M059J (cell line): ENCODE measurements at regions not wholly inside any gene's neighbourhood (a gene's known extent, or its start where the extent isn't known, plus 50 kb on each side); places are given as distances from the start of the nearest gene placed in this dataset.
"Not testable (repeated sequence)": the region's sequence is repeated elsewhere in the genome, so short reads cannot be mapped to it uniquely, and the experiment has no call there.

Source experiments
- DNase-seq: peaks from one replicate; pipeline ENCODE4 v3.0.0-alpha.2; 2012; ENCODE audit warnings: low read depth

- peak; percentile 71 for DNase-seq
Measured at GRCh38 chr2:192669505-192670091, 474.9 kb upstream of the TMEFF2 start.

DNA sequence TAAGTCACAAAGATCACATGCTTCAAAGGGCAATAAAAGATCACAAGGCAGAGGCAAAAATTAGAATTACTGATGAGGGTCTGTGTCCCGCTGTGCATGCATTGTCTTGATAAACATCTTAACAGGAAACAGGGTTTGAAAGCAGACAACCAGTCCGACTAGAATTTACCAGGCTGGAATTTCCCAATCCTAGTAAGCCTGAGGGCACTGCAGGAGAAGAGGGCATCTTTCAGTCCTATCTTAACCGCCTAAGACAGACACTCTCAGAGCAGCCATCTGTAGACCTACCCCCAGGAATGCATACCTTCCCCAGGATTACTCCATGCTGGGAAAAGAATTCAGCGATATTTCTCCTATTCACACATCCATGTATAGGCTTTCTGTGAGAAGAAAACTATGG, 465.8 kb upstream of the TMEFF2 start:
- DNase-seq, result not testable (repeated sequence)

DNA sequence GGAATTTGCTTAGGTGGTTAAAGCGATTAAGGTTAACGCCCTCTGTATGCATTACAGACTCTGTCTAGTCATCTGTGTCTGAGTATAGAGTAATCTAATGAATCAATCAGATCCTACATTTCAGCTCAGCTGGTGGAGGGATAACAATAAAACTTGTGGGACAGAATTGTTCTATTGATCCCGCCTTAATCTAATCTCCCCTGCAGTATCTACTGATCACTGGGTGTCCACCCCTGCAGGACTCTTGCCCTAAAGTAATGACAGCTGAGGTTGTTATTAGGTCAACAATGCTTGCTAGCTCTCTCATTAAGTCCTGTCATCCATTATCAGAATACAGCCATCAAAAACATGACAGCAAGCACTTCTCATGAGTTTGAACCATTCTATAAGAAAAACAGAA, 462.6 kb upstream of the TMEFF2 start:
- DNase-seq, result no peak

DNA sequence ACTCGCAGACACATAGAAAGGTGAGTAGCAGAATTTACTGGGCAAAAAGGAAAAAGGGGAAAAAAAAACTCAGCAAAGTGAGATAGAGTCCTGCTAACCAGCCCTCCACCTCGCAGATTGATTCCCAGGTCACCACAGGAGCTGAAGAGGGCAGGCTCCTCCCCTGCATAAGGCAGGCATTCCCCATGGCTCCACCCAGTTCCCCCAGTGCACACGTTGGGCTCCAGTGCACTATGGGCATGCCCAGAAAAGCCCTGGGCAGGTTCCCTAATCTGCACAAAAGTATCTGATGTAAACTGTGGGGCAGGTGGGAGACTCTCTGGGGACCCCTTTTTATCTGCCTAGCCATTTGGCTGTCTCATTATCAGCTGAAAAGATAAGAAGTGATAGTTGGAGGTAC, 461.2 kb upstream of the TMEFF2 start:
- no peak for DNase-seq

- no peak for DNase-seq
Measured at GRCh38 chr2:192645811-192646598, 451.3 kb upstream of the TMEFF2 start.

DNA sequence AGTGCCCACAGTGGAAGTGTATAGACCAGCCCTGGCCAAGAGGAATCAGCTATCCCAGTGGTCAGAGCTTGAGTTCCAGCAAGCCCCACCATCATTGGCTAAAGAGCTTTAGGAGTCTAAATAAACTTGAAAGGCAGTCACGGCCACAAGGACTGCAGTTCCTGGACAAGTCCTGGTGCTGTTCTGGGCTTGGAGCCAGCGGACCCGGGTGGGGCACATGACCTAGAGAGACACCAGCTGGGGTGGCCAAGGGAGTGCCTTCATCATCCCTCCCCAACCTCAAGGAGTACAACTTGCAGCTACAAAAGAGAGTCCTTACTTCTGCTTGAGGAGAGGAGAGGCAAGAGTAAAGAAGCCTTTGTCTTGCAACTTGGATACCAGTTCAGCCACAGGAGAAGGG, 439.8 kb upstream of the TMEFF2 start:
- no peak for DNase-seq

DNA sequence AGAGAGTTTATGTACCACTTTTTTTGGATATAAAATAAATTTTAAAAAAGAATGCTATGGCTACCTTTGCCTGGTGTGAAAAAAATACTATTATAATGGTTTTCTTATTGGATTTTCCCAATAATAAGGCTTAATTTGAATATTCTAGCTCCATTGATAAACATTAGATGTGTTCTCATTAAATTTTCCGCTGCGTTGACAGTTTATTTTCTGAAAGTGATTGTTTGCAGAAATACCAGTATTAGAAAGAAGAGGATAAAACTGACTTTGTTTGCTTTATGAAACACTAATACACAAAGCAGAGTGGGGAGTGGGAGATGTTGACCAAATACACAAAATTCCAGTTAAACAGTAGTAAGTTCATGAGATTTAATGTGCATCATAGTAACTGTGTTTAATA, 433.3 kb upstream of the TMEFF2 start:
- DNase-seq, result no peak

GRCh38 chr2:192615105-192615504, 420.4 kb upstream of the TMEFF2 start:
- DNase-seq, result no peak

GRCh38 chr2:192604295-192604694, 409.6 kb upstream of the TMEFF2 start:
- no peak for DNase-seq

DNA sequence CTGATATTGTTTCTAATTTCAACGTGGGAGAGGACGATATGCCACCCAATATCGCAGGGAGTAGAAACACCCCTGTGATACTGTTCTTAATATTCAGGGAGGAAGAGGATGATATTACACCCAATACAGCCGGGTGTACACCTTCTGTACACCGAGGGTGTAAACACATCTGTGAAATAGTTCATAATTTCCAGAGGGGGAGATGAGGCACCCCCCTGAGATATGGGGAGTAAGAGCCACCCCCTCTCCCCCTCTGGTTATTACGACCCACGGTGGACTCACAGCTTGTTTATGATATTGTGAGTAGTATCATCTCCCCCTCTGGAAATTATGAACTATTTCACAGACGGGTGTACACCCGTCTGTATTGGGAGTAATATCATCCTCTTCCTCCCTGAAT, 403.9 kb upstream of the TMEFF2 start:
- not testable (repeated sequence) for DNase-seq

GRCh38 chr2:192593561-192593960, 398.8 kb upstream of the TMEFF2 start:
- peak; percentile 28 for DNase-seq

DNA sequence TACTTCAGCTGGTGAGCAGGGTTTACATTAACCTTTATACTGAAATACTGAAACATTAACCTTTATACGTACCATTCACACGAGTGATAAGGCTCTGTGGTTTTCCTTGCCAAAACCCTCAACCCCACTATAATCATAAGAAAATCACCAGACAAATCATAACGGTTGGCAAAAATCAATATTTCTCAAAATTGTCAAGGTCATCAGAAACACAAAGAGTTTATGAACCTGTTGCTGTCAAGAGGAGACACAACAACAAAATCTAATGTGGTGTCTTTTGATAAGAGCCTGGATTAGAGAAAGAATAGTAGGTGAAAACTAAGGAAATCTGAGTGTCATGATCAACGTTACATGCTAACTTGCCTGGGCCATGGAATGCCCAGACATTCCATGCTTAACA, 396.9 kb upstream of the TMEFF2 start:
- DNase-seq, result no peak

GRCh38 chr2:192585418-192585817, 390.7 kb upstream of the TMEFF2 start:
- DNase-seq, result peak; percentile 17

- DNase-seq, result no peak
Measured at GRCh38 chr2:192584976-192585375, 390.2 kb upstream of the TMEFF2 start.

- no peak for DNase-seq
Measured at GRCh38 chr2:192579965-192580700, 385.4 kb upstream of the TMEFF2 start.

- no peak for DNase-seq
Measured at GRCh38 chr2:192578780-192579179, 384.0 kb upstream of the TMEFF2 start.

DNA sequence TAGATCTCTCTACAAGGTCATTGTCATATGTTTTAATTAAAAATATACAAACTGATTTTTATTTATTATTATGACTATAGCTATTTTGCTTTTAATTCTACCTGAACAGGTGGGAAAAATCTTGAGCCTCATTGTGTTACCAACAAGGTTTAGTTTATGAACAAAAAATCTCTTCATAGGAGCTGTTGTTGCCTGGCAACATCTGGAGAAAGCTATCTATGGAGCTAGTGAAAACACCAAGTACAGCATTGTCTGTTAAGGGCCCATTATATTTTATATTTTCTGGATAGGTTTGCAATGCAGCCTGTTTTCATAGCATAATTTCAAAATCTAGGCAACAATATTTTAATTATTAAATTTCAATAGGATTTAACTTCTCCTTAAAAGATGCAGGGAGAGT, 383.0 kb upstream of the TMEFF2 start:
- DNase-seq, result no peak

GRCh38 chr2:192574552-192574951, 379.8 kb upstream of the TMEFF2 start:
- DNase-seq, result no peak

GRCh38 chr2:192571636-192572035, 376.9 kb upstream of the TMEFF2 start:
- DNase-seq, result no peak

DNA sequence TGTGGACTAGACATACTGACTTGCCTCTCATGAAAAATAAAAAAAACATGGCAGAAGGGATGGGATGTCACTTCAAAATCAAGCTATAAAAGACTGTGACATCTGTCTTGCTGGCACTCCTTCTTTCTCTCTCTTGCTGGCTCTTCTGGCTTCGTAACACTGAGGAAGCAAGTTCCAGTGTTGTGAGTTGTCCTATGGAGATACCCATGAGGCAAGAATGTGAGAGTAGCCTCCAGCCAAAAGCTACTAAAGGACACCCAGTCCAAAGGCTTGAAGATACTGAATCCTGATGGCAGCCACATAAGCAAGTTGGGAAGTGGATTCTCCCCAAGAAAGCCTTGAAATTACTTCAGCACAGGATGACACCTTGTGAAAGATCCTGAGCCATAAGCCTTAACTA, 376.1 kb upstream of the TMEFF2 start:
- DNase-seq, result peak; percentile 4

GRCh38 chr2:192566863-192567262, 372.1 kb upstream of the TMEFF2 start:
- DNase-seq, result no peak

GRCh38 chr2:192560326-192560725, 365.6 kb upstream of the TMEFF2 start:
- DNase-seq, result no peak

DNA sequence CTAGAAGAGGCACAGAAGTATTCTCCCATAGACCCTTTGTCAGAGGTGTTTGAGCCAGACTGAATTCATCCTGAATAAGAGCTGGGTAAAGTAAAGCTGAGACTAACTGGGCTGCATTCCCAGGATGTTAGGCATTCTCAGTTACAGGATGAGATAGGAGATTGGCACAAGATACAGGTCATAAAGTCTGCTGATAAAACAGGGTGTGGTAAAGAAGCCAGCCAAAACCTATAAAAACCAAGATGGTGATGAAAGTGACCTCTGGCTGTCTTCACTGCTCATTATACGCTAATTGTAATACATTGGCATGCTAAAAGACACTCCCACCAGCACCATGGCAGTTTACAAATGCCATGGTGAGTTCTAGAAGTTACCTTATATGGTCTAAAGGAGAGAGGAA, 364.9 kb upstream of the TMEFF2 start:
- peak; percentile 10 for DNase-seq
